H1 (cell line): ENCODE measurements at regions not wholly inside any gene's neighbourhood (a gene's known extent, or its start where the extent isn't known, plus 50 kb on each side); places are given as distances from the start of the nearest gene placed in this dataset.

ENCODE experiments used
- ATF3 ChIP-seq: IDR thresholded peaks from 2 replicates; pipeline ENCODE4 v1.6.1; 2011; ENCODE audit warnings: low read depth, mild to moderate bottlenecking, low read length; ENCODE audit not compliant: insufficient read depth
- BCL11A ChIP-seq, 2 experiments: IDR thresholded peaks; one replicate each; pipeline ENCODE4 v1.6.1; 2011; ENCODE audit warnings: low read depth in 2 of 2, low read length in 2 of 2, mild to moderate bottlenecking in 2 of 2
- JUND ChIP-seq: IDR thresholded peaks from 2 replicates; pipeline ENCODE4 v1.6.1; 2011; ENCODE audit warnings: mild to moderate bottlenecking, improper control_type of control experiment, low read length
- USF2 ChIP-seq: IDR thresholded peaks from 2 replicates; pipeline ENCODE4 v1.6.1; 2011; ENCODE audit warnings: low read length, improper control_type of control experiment
- YY1 ChIP-seq: IDR thresholded peaks from 2 replicates; pipeline ENCODE4 v1.6.1; 2011; ENCODE audit warnings: low read depth, mild to moderate bottlenecking, low read length

- TF ChIP-seq USF2 (no peak), ATF3 (no peak), YY1 (no peak), BCL11A (IDR thresholded peaks at IDR 0.05; ENCODE audit: low read depth in 2 of 2, low read length in 2 of 2) (no peak), JUND (no peak)
These were observed 86.5 kb upstream of the LEF1 start (continued) for GRCh38 chr4:108255203-108255747.
